Trophoblast cell (in vitro differentiated cells and primary cell): ENCODE measurements at regions not wholly inside any gene's neighbourhood (a gene's known extent, or its start where the extent isn't known, plus 50 kb on each side); places are given as distances from the start of the nearest gene placed in this dataset.
A peak's percentile ranks its signal among the peaks of the same experiment; 100 is the strongest.

ENCODE experiments used
- DNase-seq, 2 donors: peaks; one replicate each; pipeline ENCODE4 v3.0.0-alpha.2; 2016
- H2AFZ ChIP-seq: 2 replicates; pipeline ENCODE4 v1.6.1; 2013; ENCODE audit warnings: low read length, moderate library complexity, mild to moderate bottlenecking; ENCODE audit not compliant: insufficient read depth, poor library complexity
- H2AK5ac ChIP-seq: 2 replicates; pipeline ENCODE4 v1.6.1; 2013; ENCODE audit warnings: mild to moderate bottlenecking, low read length
- H2BK120ac ChIP-seq: 2 replicates; pipeline ENCODE4 v1.6.1; 2013; ENCODE audit warnings: low read length, mild to moderate bottlenecking, moderate library complexity; ENCODE audit not compliant: insufficient read depth, poor library complexity
- H2BK12ac ChIP-seq: 2 replicates; pipeline ENCODE4 v1.6.1; 2013; ENCODE audit warnings: mild to moderate bottlenecking, low read length, moderate library complexity
- H2BK5ac ChIP-seq: 2 replicates; pipeline ENCODE4 v1.6.1; 2013; ENCODE audit warnings: low read length, low read depth, moderate library complexity, mild to moderate bottlenecking; ENCODE audit not compliant: poor library complexity
- H3K14ac ChIP-seq: 2 replicates; pipeline ENCODE4 v1.6.1; 2013; ENCODE audit warnings: mild to moderate bottlenecking, low read length
- H3K18ac ChIP-seq: 2 replicates; pipeline ENCODE4 v1.6.1; 2013; ENCODE audit warnings: mild to moderate bottlenecking, low read length
- H3K23ac ChIP-seq: 2 replicates; pipeline ENCODE4 v1.6.1; 2013; ENCODE audit warnings: low read length
- H3K27ac ChIP-seq: 2 replicates; pipeline ENCODE4 v1.5.1; 2013; ENCODE audit warnings: low read depth, mild to moderate bottlenecking, inconsistent platforms, low read length, moderate library complexity
- H3K27me3 ChIP-seq: 2 replicates; pipeline ENCODE4 v1.6.1; 2013; ENCODE audit warnings: inconsistent platforms, mild to moderate bottlenecking, low read length, moderate library complexity; ENCODE audit not compliant: insufficient read depth
- H3K36me3 ChIP-seq, 2 experiments: 1 replicate in 1 of 2; 2 replicates in 1 of 2; pipeline ENCODE4 v1.6.1; 2013; ENCODE audit warnings: low read length in 2 of 2, mild to moderate bottlenecking in 2 of 2, moderate library complexity in 1 of 2; ENCODE audit not compliant: insufficient read depth in 2 of 2, control insufficient read depth in 1 of 2
- H3K4ac ChIP-seq: 2 replicates; pipeline ENCODE4 v1.6.1; 2013; ENCODE audit warnings: low read depth, mild to moderate bottlenecking, low read length, moderate library complexity
- H3K4me1 ChIP-seq, 2 experiments: 1 replicate in 1 of 2; 2 replicates in 1 of 2; pipeline ENCODE4 v1.6.1; 2013; ENCODE audit warnings: low read length in 2 of 2, mild to moderate bottlenecking in 2 of 2, moderate library complexity in 1 of 2; ENCODE audit not compliant: insufficient read depth in 2 of 2, control insufficient read depth in 1 of 2
- H3K4me2 ChIP-seq: 2 replicates; pipeline ENCODE4 v1.6.1; 2013; ENCODE audit warnings: inconsistent platforms, mild to moderate bottlenecking, low read length, moderate library complexity
- H3K4me3 ChIP-seq: 2 replicates; pipeline ENCODE4 v1.5.1; 2013; ENCODE audit warnings: mild to moderate bottlenecking, low read depth, low read length, inconsistent platforms
- H3K79me1 ChIP-seq: one replicate; pipeline ENCODE4 v1.6.1; 2013; ENCODE audit warnings: low read length
- H3K79me2 ChIP-seq: 2 replicates; pipeline ENCODE4 v1.6.1; 2013; ENCODE audit warnings: low read length, mild to moderate bottlenecking; ENCODE audit not compliant: control insufficient read depth, insufficient read depth, poor library complexity
- H3K9ac ChIP-seq: 2 replicates; pipeline ENCODE4 v1.6.1; 2013; ENCODE audit warnings: mild to moderate bottlenecking, low read length
- H3K9me3 ChIP-seq: 2 replicates; pipeline ENCODE4 v1.6.1; 2013; ENCODE audit warnings: low read depth, mild to moderate bottlenecking, control low read depth, inconsistent platforms, low read length; ENCODE audit not compliant: insufficient read depth
- H4K12ac ChIP-seq: 2 replicates; pipeline ENCODE4 v1.6.1; 2013; ENCODE audit warnings: low read depth, mild to moderate bottlenecking, low read length, moderate library complexity
- H4K8ac ChIP-seq: 2 replicates; pipeline ENCODE4 v1.6.1; 2013; ENCODE audit warnings: low read depth, mild to moderate bottlenecking, low read length, moderate library complexity
- H4K91ac ChIP-seq: one replicate; pipeline ENCODE4 v1.6.1; 2013; ENCODE audit warnings: low read depth, mild to moderate bottlenecking, low read length, moderate library complexity
- WGBS: extraction: QIAGEN DNeasy Blood & Tissue Kit; methylation state at CpG from one replicate; pipeline ENCODE4 v1.1.7; 2013; ENCODE audit warnings: missing lambda C conversion rate; ENCODE audit not compliant: insufficient read length, insufficient coverage; ENCODE audit errors: extremely low coverage; 5-methylcytosine and 5-hydroxymethylcytosine counted together

- WGBS, result no CpG with 5 or more reads among the region's 1 CpG
- Histone ChIP-seq H4K91ac (no peak overlapping the region), H3K27ac (no peak overlapping the region), H3K27me3 (no peaks in the 10 kb centered on the region), H3K23ac (no peak overlapping the region), H3K79me1 (no peaks in the 10 kb centered on the region), H2AK5ac (no peak overlapping the region), H3K4me1 (no peaks in the 10 kb centered on the region), H3K18ac (no peak overlapping the region), H3K4me3 (no peak overlapping the region), H3K14ac (no peak overlapping the region), H2BK5ac (no peak overlapping the region), H3K79me2 (no peaks in the 10 kb centered on the region), H2AFZ (no peak overlapping the region), H2BK12ac (no peak overlapping the region), H3K9me3 (no peaks in the 10 kb centered on the region), H3K9ac (no peak overlapping the region), H2BK120ac (no peak overlapping the region), H3K4ac (no peak overlapping the region), H4K8ac (no peak overlapping the region), H3K36me3 (no peaks in the 10 kb centered on the region), H3K4me2 (no peak overlapping the region), H4K12ac (no peak overlapping the region)
- no peak for DNase-seq
These were observed 68.1 kb upstream of the OTUD4 start for GRCh38 chr4:145248502-145248901.

GRCh38 chr4:145234091-145234706 lies 53.8 kb upstream of the OTUD4 start:
- Histone ChIP-seq H3K79me1 (no peaks in the 10 kb centered on the region), H3K14ac (no peak overlapping the region), H2AK5ac (no peak overlapping the region), H3K27ac (no peak overlapping the region), H3K18ac (no peak overlapping the region), H3K4ac (no peak overlapping the region), H3K23ac (no peak overlapping the region), H2AFZ (no peak overlapping the region), H3K4me1 (no peaks in the 10 kb centered on the region), H3K27me3 (no peaks in the 10 kb centered on the region), H2BK12ac (no peak overlapping the region), H3K4me2 (no peak overlapping the region), H4K91ac (no peak overlapping the region), H3K4me3 (no peak overlapping the region), H2BK120ac (no peak overlapping the region), H3K9ac (no peak overlapping the region), H3K9me3 (no peaks in the 10 kb centered on the region), H4K12ac (no peak overlapping the region), H3K79me2 (no peaks in the 10 kb centered on the region), H2BK5ac (no peak overlapping the region), H4K8ac (no peak overlapping the region), H3K36me3 (no peaks in the 10 kb centered on the region)
- WGBS, result no CpG with 5 or more reads among the region's 1 CpG
- peak; percentile 50 to 86 for DNase-seq

DNA sequence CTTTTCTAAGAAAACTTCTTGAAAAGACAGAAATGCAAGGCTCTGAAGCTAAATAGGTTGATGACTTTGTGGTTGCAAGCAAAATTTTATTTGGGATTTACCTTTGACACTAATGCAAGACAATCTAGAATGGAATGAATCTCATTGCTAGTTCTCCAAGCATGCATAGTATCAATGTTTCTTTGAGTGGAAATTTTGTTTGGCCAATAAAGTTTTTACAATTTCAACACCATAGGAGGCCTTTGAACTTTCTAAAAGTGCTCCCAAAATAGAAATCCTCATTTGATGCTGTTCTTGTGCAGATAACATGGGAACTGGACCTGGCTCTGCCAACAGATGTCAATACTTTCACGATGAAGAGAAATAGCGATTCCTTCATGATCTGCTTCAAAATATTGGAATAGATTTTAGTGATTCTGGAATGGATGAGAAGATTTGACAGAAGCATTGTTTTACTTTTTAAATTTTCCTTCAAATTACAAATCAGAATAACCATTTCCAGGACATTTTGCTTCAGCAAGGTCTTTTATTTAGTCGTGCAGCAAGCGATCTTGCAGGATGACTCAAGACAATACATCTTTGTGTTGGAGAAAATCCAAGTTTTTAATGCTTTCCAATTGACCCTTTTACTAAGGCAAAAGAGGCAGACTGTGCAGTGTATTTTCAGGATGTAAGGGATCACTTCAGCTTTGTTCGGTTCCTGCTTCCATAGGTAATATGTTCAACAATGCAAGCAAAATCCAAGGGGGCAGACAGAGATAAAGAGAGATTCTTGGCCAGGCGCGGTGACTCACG lies 51.7 kb upstream of the OTUD4 start:
- H3K4me2 ChIP-seq, result no peak overlapping the region
- H3K9me3 ChIP-seq, result no peaks in the 10 kb centered on the region
- H2BK120ac ChIP-seq, result no peak overlapping the region
- H3K27me3 ChIP-seq, result no peaks in the 10 kb centered on the region
- H3K79me2 ChIP-seq, result no peaks in the 10 kb centered on the region
- H4K8ac ChIP-seq, result no peak overlapping the region
- H3K36me3 ChIP-seq, result no peaks in the 10 kb centered on the region
- peak in 1 of 2 donors; percentile 6 for DNase-seq
- H2AK5ac ChIP-seq, result no peak overlapping the region
- H3K18ac ChIP-seq, result no peak overlapping the region
- H3K27ac ChIP-seq, result no peak overlapping the region
- no peak overlapping the region for H3K4me3 ChIP-seq
- no peak overlapping the region for H3K14ac ChIP-seq
- H4K12ac ChIP-seq, result no peak overlapping the region
- H2BK12ac ChIP-seq, result no peak overlapping the region
- no peak overlapping the region for H4K91ac ChIP-seq
- H3K23ac ChIP-seq, result no peak overlapping the region
- no CpG with 5 or more reads among the region's 8 CpGs for WGBS
- H3K9ac ChIP-seq, result no peak overlapping the region
- H2BK5ac ChIP-seq, result no peak overlapping the region
- no peaks in the 10 kb centered on the region for H3K4me1 ChIP-seq
- no peak overlapping the region for H3K4ac ChIP-seq
- H3K79me1 ChIP-seq, result no peaks in the 10 kb centered on the region
- H2AFZ ChIP-seq, result no peak overlapping the region

- H3K4me2 ChIP-seq, result no peak overlapping the region
- H4K8ac ChIP-seq, result no peak overlapping the region
- H3K9me3 ChIP-seq, result no peaks in the 10 kb centered on the region
- H3K4me1 ChIP-seq, result no peaks in the 10 kb centered on the region
- no peak overlapping the region for H3K4me3 ChIP-seq
- no peak overlapping the region for H3K27ac ChIP-seq
- no peak overlapping the region for H2BK12ac ChIP-seq
- no peak overlapping the region for H2BK120ac ChIP-seq
- H3K9ac ChIP-seq, result no peak overlapping the region
- H3K36me3 ChIP-seq, result no peaks in the 10 kb centered on the region
- no peak overlapping the region for H2BK5ac ChIP-seq
- H3K79me2 ChIP-seq, result no peaks in the 10 kb centered on the region
- H3K18ac ChIP-seq, result no peak overlapping the region
- no peak overlapping the region for H2AK5ac ChIP-seq
- H3K79me1 ChIP-seq, result no peaks in the 10 kb centered on the region
- H3K23ac ChIP-seq, result no peak overlapping the region
- H3K14ac ChIP-seq, result no peak overlapping the region
- H3K4ac ChIP-seq, result no peak overlapping the region
- no CpG with 5 or more reads among the region's 2 CpGs for WGBS
- H4K91ac ChIP-seq, result no peak overlapping the region
- no peak overlapping the region for H4K12ac ChIP-seq
- DNase-seq, result peak; percentile 2 to 85
- no peak overlapping the region for H2AFZ ChIP-seq
- no peaks in the 10 kb centered on the region for H3K27me3 ChIP-seq
These were observed 50.3 kb upstream of the OTUD4 start for GRCh38 chr4:145230726-145231125.
